ENCODE measurements at regions not wholly inside any gene's neighbourhood (a gene's known extent, or its start where the extent isn't known, plus 50 kb on each side); places are given as distances from the start of the nearest gene placed in this dataset.

DNA sequence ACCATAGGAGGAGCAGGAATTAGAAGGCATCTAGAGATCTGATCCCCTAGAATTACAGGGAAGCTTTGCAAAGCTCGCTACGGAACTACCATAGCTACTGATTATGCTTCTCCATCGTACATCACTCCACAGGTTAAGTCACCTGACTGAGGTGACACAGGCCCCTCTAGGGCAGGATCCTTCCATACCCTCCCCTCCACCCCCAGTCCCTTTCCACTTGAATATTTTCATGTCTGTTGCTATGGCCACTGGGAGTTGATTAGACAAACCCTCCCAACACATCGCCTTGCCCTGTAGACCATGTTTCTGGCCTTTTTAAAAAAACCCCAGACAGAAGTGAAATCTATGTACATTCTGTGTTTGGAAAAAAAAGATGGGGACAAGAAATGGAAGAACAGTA is 287.1 kb downstream of the SOX9 start:
- no peaks in the 10 kb centered on the region for H3K36me3 ChIP-seq
- H3K27ac ChIP-seq: no peak overlapping the region
- no peaks in the 10 kb centered on the region for H3K4me1 ChIP-seq (ENCODE audit: insufficient read depth)
- intact Hi-C loops (cut with DNase I): no loop called here
- no peak for DNase-seq
- TF ChIP-seq CTCF (IDR thresholded peaks at IDR 0.05) (no peak), POLR2A (IDR thresholded peaks at IDR 0.05) (no peak), EP300 (IDR thresholded peaks at IDR 0.05) (no peak)
- no peak overlapping the region for H3K4me3 ChIP-seq
- H3K9me3 ChIP-seq: no peaks in the 10 kb centered on the region
- 63 to 81% (median 75%) methylated on average over 4 of the region's 4 CpGs for WGBS, 3 donors
- no peaks in the 10 kb centered on the region for H3K27me3 ChIP-seq

DNA sequence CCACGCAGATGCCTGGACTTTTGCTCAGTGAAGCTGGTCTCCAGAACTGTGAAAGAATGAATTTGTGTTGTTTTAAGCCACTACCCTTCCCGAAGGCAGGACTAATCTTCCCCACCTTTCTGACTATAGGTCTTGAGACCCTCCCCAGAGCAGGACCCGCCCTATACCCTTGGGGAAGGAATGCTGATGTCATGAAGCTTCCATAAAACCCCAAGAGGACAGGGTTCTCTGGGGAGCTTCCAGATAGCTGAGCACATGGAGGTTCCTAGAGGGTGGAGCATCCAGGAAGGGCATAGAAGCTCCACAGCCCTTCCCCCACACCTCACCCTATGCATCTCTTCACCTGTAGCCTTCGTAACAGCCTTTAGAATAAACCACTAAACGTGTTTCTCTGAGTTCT is 287.8 kb downstream of the SOX9 start:
- H3K4me3 ChIP-seq: no peak overlapping the region
- no peak for DNase-seq
- no peak overlapping the region for H3K27ac ChIP-seq
- no peak for TF ChIP-seq CTCF (IDR thresholded peaks at IDR 0.05)
- no peak for TF ChIP-seq POLR2A (IDR thresholded peaks at IDR 0.05)
- TF ChIP-seq EP300 (IDR thresholded peaks at IDR 0.05): no peak
- H3K27me3 ChIP-seq: no peaks in the 10 kb centered on the region
- no peaks in the 10 kb centered on the region for H3K36me3 ChIP-seq
- WGBS, 3 donors: 87 to 93% (median 92%) methylated on average over 5 of the region's 5 CpGs
- no peaks in the 10 kb centered on the region for H3K9me3 ChIP-seq
- intact Hi-C loops (cut with DNase I): no loop called here
- H3K4me1 ChIP-seq (ENCODE audit: insufficient read depth): no peaks in the 10 kb centered on the region

GRCh38 chr17:72409405-72410002 is 288.7 kb downstream of the SOX9 start:
- Histone ChIP-seq H3K4me1 (ENCODE audit: insufficient read depth) (no peaks in the 10 kb centered on the region), H3K4me3 (no peak overlapping the region), H3K9me3 (no peaks in the 10 kb centered on the region), H3K27ac (no peak overlapping the region), H3K27me3 (no peaks in the 10 kb centered on the region), H3K36me3 (no peaks in the 10 kb centered on the region)
- DNase-seq: no peak
- TF ChIP-seq POLR2A (IDR thresholded peaks at IDR 0.05) (no peak), CTCF (IDR thresholded peaks at IDR 0.05) (no peak), EP300 (IDR thresholded peaks at IDR 0.05) (no peak)
- intact Hi-C loops (cut with DNase I): no loop called here
- 86 to 98% (median 94%) methylated on average over 2 of the region's 2 CpGs for WGBS, 3 donors

- no peaks in the 10 kb centered on the region for H3K4me1 ChIP-seq (ENCODE audit: insufficient read depth)
- TF ChIP-seq CTCF (IDR thresholded peaks at IDR 0.05) (no peak), EP300 (IDR thresholded peaks at IDR 0.05) (no peak), POLR2A (IDR thresholded peaks at IDR 0.05) (no peak)
- no peaks in the 10 kb centered on the region for H3K27me3 ChIP-seq
- no peak overlapping the region for H3K27ac ChIP-seq
- 33 to 43% (median 36%) methylated on average over 6 of the region's 6 CpGs for WGBS, 3 donors
- no peaks in the 10 kb centered on the region for H3K9me3 ChIP-seq
- H3K36me3 ChIP-seq: no peaks in the 10 kb centered on the region
- intact Hi-C loops (cut with DNase I): no loop called here
- no peak overlapping the region for H3K4me3 ChIP-seq
- DNase-seq: no peak
These were observed 290.3 kb downstream of the SOX9 start for GRCh38 chr17:72411124-72411563.

Measured in ovary (tissue), 7 donors.